ENCODE measurements at regions not wholly inside any gene's neighbourhood (a gene's known extent, or its start where the extent isn't known, plus 50 kb on each side); places are given as distances from the start of the nearest gene placed in this dataset.

- Histone ChIP-seq H3K27ac (ENCODE audit: poor library complexity, severe bottlenecking) (no peak overlapping the region), H3K27me3 (ENCODE audit: insufficient read depth, poor library complexity, severe bottlenecking) (no peaks in the 10 kb centered on the region), H3K36me3 (ENCODE audit: low read depth) (no peaks in the 10 kb centered on the region), H3K4me1 (ENCODE audit: insufficient read depth, poor library complexity, severe bottlenecking) (no peaks in the 10 kb centered on the region), H3K9me3 (ENCODE audit: severe bottlenecking) (no peaks in the 10 kb centered on the region), H3K4me3 (ENCODE audit: severe bottlenecking) (no peak overlapping the region)
- ATAC-seq (ENCODE audit: low read depth) (no peak), DNase-seq (ENCODE audit: low spot score) (peak; percentile 26)
- no peak for TF ChIP-seq CTCF (IDR thresholded peaks at IDR 0.05; ENCODE audit: poor library complexity, severe bottlenecking)
Observed at GRCh38 chr17:77746896-77747554, 211.5 kb upstream of the TNRC6C start.

GRCh38 chr17:77748436-77748835 lies 210.1 kb upstream of the TNRC6C start:
- no peaks in the 10 kb centered on the region for H3K36me3 ChIP-seq (ENCODE audit: low read depth)
- DNase-seq (ENCODE audit: low spot score) = peak; percentile 29
- H3K9me3 ChIP-seq (ENCODE audit: severe bottlenecking) = no peaks in the 10 kb centered on the region
- H3K4me3 ChIP-seq (ENCODE audit: severe bottlenecking) = no peak overlapping the region
- H3K4me1 ChIP-seq (ENCODE audit: insufficient read depth, poor library complexity, severe bottlenecking) = no peaks in the 10 kb centered on the region
- no peak overlapping the region for H3K27ac ChIP-seq (ENCODE audit: poor library complexity, severe bottlenecking)
- no peaks in the 10 kb centered on the region for H3K27me3 ChIP-seq (ENCODE audit: insufficient read depth, poor library complexity, severe bottlenecking)
- no peak for TF ChIP-seq CTCF (IDR thresholded peaks at IDR 0.05; ENCODE audit: poor library complexity, severe bottlenecking)
- ATAC-seq (ENCODE audit: low read depth) = no peak

- Histone ChIP-seq H3K36me3 (ENCODE audit: low read depth) (no peaks in the 10 kb centered on the region), H3K4me1 (ENCODE audit: insufficient read depth, poor library complexity, severe bottlenecking) (no peaks in the 10 kb centered on the region), H3K27ac (ENCODE audit: poor library complexity, severe bottlenecking) (no peak overlapping the region), H3K27me3 (ENCODE audit: insufficient read depth, poor library complexity, severe bottlenecking) (no peaks in the 10 kb centered on the region), H3K9me3 (ENCODE audit: severe bottlenecking) (no peaks in the 10 kb centered on the region), H3K4me3 (ENCODE audit: severe bottlenecking) (no peak overlapping the region)
- peak; percentile 44 for DNase-seq (ENCODE audit: low spot score)
- TF ChIP-seq CTCF (IDR thresholded peaks at IDR 0.05; ENCODE audit: poor library complexity, severe bottlenecking) = no peak
- no peak for ATAC-seq (ENCODE audit: low read depth)
Observed at GRCh38 chr17:77749321-77749751, 209.2 kb upstream of the TNRC6C start.

- Histone ChIP-seq H3K27me3 (ENCODE audit: insufficient read depth, poor library complexity, severe bottlenecking) (no peaks in the 10 kb centered on the region), H3K27ac (ENCODE audit: poor library complexity, severe bottlenecking) (no peak overlapping the region), H3K4me3 (ENCODE audit: severe bottlenecking) (no peak overlapping the region), H3K9me3 (ENCODE audit: severe bottlenecking) (no peaks in the 10 kb centered on the region), H3K4me1 (ENCODE audit: insufficient read depth, poor library complexity, severe bottlenecking) (no peaks in the 10 kb centered on the region), H3K36me3 (ENCODE audit: low read depth) (no peaks in the 10 kb centered on the region)
- DNase-seq (ENCODE audit: low spot score) = no peak
- no peak for ATAC-seq (ENCODE audit: low read depth)
- TF ChIP-seq CTCF (IDR thresholded peaks at IDR 0.05; ENCODE audit: poor library complexity, severe bottlenecking) = no peak
Observed at GRCh38 chr17:77749989-77750388, 208.5 kb upstream of the TNRC6C start.

GRCh38 chr17:77750427-77751043 lies 208.0 kb upstream of the TNRC6C start:
- TF ChIP-seq CTCF (IDR thresholded peaks at IDR 0.05; ENCODE audit: poor library complexity, severe bottlenecking) = no peak
- Histone ChIP-seq H3K4me1 (ENCODE audit: insufficient read depth, poor library complexity, severe bottlenecking) (no peaks in the 10 kb centered on the region), H3K27ac (ENCODE audit: poor library complexity, severe bottlenecking) (no peak overlapping the region), H3K27me3 (ENCODE audit: insufficient read depth, poor library complexity, severe bottlenecking) (no peaks in the 10 kb centered on the region), H3K4me3 (ENCODE audit: severe bottlenecking) (no peak overlapping the region), H3K9me3 (ENCODE audit: severe bottlenecking) (no peaks in the 10 kb centered on the region), H3K36me3 (ENCODE audit: low read depth) (no peaks in the 10 kb centered on the region)
- peak; percentile 20 for DNase-seq (ENCODE audit: low spot score)
- ATAC-seq (ENCODE audit: low read depth) = no peak

Data from RWPE2 (cell line).